GM12892 (cell line): ENCODE measurements at regions not wholly inside any gene's neighbourhood (a gene's known extent, or its start where the extent isn't known, plus 50 kb on each side); places are given as distances from the start of the nearest gene placed in this dataset.

Source experiments
- POLR2A ChIP-seq: IDR thresholded peaks from 2 replicates; pipeline ENCODE4 v1.6.1; 2011; ENCODE audit warnings: low read depth, low read length, control low read depth
- TAF1 ChIP-seq: IDR thresholded peaks from 2 replicates; pipeline ENCODE4 v1.6.1; 2011; ENCODE audit warnings: low read depth, mild to moderate bottlenecking, control low read depth, low read length, borderline replicate concordance

DNA sequence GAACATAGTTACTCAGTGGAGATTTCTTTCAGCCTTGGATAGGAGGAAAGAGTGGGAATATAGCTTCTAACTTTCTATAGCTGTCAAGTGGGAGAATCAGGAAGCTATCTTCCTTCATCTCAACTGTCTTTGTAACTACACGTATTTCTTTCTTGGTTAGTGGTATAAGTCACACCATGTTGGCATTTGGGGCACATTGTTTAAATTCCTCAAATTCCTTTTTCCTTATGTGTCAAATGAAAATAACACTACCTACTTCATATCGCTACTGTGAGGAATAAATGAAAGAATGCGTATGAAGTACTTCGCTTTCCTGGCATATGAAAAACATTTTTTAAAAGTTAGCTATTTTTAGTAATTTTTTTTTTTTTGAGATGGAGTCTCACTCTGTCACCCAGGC is 1082.5 kb upstream of the WWC1 start:
- TF ChIP-seq POLR2A (no peak), TAF1 (no peak)
